ENCODE measurements at regions not wholly inside any gene's neighbourhood (a gene's known extent, or its start where the extent isn't known, plus 50 kb on each side); places are given as distances from the start of the nearest gene placed in this dataset.

DNA sequence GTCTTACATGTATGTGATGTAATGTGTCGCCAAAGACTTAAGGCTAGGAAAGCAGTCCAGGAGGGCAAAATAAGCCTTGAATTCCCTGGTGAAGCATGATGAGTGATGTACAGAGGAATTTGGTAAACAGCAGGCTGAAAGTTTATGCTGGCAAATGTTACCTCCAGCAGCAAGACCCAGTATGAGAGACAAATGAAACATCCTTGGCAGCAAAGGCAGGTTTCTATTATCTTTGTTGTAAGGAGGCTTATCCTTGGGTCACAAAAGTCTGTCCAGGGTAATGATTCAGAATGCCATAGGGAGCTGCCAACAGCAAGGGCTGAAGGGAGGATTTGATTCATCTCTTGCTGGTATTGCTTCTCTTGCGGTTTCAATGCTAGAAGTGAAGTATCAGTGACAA lies 75.9 kb upstream of the HTR4 start:
- DNase-seq (ENCODE audit: low read depth) = no peak
- POLR2A ChIA-PET = interaction anchor here (0.6 kb wide), 1 partner anchor 9 kb away, joined by 3 read pairs; no protein-coding TSS in a partner anchor

DNA sequence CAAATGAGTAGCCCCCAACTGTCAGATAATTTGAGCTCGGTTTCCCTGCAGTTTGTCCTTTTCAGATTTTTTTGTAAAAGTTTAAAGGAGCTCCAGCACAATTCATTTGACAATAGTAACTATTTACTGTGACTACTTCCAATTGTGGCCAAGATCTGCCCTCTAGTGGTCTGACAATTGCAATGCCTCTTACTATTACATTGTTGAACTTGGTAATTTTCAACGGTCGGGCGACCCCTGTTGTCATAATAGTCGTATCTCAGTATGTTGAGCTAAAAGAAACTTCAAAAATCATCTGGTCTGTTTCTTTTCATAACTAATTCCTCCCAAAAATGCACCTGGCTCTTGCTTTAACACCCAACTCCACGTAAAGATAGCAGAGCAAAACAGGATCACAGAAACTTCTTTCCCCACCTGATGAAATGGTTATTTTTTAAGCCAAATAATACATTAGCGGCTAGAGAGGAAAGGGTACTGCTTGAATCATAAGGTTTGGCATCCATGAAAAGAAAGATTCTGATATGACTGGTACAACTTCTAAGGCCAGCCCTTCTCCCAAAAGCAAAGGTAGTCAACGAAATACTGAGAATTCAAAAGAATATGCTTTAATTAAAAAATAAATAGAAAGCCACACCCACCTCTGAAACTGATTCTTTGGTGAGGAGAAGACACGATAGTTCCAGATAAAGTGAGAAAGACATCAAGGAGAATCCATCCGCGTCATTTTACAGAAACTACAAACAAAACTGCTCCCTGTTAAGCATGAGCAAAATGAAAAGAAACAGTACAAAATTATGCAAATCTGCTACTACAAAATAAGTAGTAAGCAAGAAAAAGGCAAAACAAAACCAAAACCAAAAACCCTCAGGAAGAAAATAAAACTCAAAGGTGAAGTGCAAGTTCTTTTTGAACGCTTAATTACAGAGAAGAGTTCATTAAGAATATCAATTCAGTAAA lies 76.9 kb upstream of the HTR4 start:
- Histone ChIP-seq H3K27me3 (ENCODE audit: control insufficient read depth, insufficient read depth, low read length) (no peaks in the 10 kb centered on the region; the same call in 1 of the 2 replicates), H3K36me3 (ENCODE audit: control insufficient read depth, insufficient read depth, low read length) (no peaks in the 10 kb centered on the region), H3K4me3 (ENCODE audit: low read depth, low read length) (no peak overlapping the region)
- POLR2A ChIA-PET = no interaction called here
- TF ChIP-seq, protein P1, sequence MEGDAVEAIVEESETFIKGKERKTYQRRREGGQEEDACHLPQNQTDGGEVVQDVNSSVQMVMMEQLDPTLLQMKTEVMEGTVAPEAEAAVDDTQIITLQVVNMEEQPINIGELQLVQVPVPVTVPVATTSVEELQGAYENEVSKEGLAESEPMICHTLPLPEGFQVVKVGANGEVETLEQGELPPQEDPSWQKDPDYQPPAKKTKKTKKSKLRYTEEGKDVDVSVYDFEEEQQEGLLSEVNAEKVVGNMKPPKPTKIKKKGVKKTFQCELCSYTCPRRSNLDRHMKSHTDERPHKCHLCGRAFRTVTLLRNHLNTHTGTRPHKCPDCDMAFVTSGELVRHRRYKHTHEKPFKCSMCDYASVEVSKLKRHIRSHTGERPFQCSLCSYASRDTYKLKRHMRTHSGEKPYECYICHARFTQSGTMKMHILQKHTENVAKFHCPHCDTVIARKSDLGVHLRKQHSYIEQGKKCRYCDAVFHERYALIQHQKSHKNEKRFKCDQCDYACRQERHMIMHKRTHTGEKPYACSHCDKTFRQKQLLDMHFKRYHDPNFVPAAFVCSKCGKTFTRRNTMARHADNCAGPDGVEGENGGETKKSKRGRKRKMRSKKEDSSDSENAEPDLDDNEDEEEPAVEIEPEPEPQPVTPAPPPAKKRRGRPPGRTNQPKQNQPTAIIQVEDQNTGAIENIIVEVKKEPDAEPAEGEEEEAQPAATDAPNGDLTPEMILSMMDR (IDR thresholded peaks at IDR 0.05; ENCODE audit: insufficient read depth, low read depth, low read length) = peak; percentile 93
- CTCF ChIA-PET = interaction anchor here (0.6 to 17.0 kb wide), 57 partner anchors 11 to 791 kb away, joined by 3 to 329 read pairs (median 4); no protein-coding TSS in a partner anchor
- DNase-seq (ENCODE audit: low read depth) = peak; percentile 34

More for the DNA sequence above, 75.9 kb upstream of the HTR4 start:
- no peaks in the 10 kb centered on the region for H3K36me3 ChIP-seq (ENCODE audit: control insufficient read depth, insufficient read depth, low read length)
- TF ChIP-seq, protein P1 (IDR thresholded peaks at IDR 0.05; ENCODE audit: insufficient read depth, low read depth, low read length) = no peak
- H3K4me3 ChIP-seq (ENCODE audit: low read depth, low read length) = no peak overlapping the region
- no peaks in the 10 kb centered on the region; the same call in 1 of the 2 replicates for H3K27me3 ChIP-seq (ENCODE audit: control insufficient read depth, insufficient read depth, low read length)
- CTCF ChIA-PET = interaction anchor here (0.7 to 17.0 kb wide), 52 partner anchors 10 to 790 kb away, joined by 3 to 329 read pairs (median 5); no protein-coding TSS in a partner anchor

DNA sequence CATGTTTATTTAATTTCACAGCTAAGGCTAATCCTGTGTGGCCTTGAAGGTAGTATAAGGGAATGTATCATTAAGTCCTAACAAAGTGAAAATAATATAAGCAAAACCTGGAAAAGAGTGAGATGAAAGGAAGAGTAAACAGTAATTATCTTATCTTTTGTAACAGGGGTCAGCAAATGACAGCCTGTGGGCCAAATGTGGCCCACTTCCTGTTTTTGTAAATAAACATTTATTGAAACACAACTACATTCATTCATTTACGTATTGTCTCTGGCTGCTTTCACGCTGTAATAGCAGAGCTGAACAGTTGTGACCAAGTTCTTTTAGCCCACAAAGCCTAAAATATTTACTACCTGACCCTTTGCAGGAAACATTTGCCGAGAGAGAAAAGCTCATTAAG lies 78.4 kb upstream of the HTR4 start:
- POLR2A ChIA-PET = no interaction called here
- CTCF ChIA-PET = interaction anchor here (0.7 to 17.0 kb wide), 30 partner anchors 9 to 553 kb away, joined by 3 to 329 read pairs (median 4); no protein-coding TSS in a partner anchor
- no peaks in the 10 kb centered on the region for H3K36me3 ChIP-seq (ENCODE audit: control insufficient read depth, insufficient read depth, low read length)
- no peak overlapping the region for H3K4me3 ChIP-seq (ENCODE audit: low read depth, low read length)
- DNase-seq (ENCODE audit: low read depth) = no peak
- H3K27me3 ChIP-seq (ENCODE audit: control insufficient read depth, insufficient read depth, low read length) = no peaks in the 10 kb centered on the region; the same call in 1 of the 2 replicates
- TF ChIP-seq, protein P1 (IDR thresholded peaks at IDR 0.05; ENCODE audit: insufficient read depth, low read depth, low read length) = no peak

DNA sequence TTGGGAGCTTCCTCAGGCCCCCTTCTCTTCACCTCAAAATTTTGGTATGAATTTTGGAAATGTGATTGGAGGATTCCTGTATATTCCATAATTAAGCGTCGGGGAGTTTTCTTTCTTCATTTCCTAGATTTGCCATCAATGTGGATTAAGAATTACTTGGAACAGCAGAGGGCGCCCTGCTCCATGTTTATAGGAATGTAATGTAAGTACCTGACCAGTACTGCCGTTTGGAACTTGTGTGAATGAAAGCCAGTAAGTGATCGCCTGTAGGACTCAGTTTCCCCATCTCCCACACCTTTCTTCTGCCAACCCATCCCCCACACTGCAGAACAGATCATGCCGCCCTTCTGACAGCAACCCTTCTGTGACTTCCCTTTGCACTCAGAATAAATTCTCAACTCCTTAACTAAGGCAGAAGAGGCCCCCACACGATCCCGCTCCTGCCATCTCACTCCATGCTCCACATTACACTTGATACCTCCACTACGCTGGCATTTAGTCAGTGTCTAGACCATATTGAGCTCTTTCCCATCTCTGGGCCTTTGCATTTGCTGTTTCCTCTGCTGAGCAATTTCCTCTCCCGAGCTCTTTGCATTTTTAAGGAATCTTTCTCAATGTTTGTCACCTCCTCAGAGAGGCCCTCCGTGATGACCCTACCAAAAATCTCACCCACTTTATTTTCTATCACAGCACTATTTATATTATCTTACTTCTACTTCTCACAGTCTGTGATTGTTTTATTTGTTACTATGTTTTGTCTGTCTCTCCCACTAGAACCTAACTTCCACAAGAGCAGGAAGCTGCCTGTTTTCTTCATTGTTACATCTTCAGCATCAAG lies 79.5 kb upstream of the HTR4 start:
- TF ChIP-seq, protein P1 (IDR thresholded peaks at IDR 0.05; ENCODE audit: insufficient read depth, low read depth, low read length) = peak; percentile 66
- CTCF ChIA-PET = interaction anchor here (0.7 to 17.0 kb wide), 35 partner anchors 8 to 554 kb away, joined by 3 to 329 read pairs (median 4); no protein-coding TSS in a partner anchor
- Histone ChIP-seq H3K27me3 (ENCODE audit: control insufficient read depth, insufficient read depth, low read length) (no peaks in the 10 kb centered on the region; the same call in 1 of the 2 replicates), H3K36me3 (ENCODE audit: control insufficient read depth, insufficient read depth, low read length) (no peaks in the 10 kb centered on the region), H3K4me3 (ENCODE audit: low read depth, low read length) (no peak overlapping the region)
- POLR2A ChIA-PET = no interaction called here
- peak; percentile 6 for DNase-seq (ENCODE audit: low read depth)
